GM18909 (cell line): ENCODE measurements at regions not wholly inside any gene's neighbourhood (a gene's known extent, or its start where the extent isn't known, plus 50 kb on each side); places are given as distances from the start of the nearest gene placed in this dataset.
"Not testable (repeated sequence)": the region's sequence is repeated elsewhere in the genome, so short reads cannot be mapped to it uniquely, and the experiment has no call there.

Experiments used
- ATAC-seq: cut with Tn5 transposase; IDR thresholded peaks from one replicate; pipeline ENCODE4 v1.9.1; 2021; ENCODE audit warnings: mild to moderate bottlenecking; ENCODE audit not compliant: unreplicated experiment, poor library complexity

DNA sequence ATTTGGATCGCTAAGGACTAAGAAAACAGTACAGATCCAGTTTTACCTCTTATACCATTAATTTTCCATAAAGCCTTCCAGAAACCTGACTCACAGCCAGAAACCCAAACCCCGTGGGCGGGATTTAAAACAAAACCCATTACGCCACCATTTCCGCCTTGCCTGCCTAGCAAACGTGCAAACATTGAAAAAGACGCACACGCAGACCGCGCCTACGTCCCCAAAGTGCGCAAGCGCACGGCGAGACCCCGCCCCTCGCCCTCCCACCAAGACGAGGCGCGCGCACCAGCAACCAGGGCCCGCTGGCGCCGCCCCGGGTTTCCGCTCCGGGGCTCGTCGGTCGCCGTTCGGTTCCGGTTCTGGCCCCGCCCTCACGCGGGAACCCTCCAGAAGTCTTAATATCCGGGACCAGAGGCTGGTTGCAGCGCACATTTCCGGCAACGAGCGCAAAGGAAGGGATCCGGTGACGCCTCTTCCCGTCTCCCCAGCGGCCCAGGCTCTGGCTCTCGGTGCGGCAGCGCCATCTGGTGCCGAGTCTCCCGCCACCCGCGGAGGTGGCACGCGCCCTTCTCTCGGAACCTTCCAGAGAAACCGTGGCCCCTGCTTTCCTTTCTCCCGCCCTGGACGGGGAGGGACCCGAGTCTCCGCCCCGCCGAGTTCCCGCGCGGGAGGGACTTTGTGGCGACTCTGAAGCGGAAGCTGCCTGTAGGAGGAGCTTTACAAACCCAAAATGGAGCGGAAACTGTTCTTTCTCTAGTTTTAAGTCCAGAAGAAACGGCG lies 256.9 kb upstream of the STARD13 start:
- peak; percentile 90 for ATAC-seq

DNA sequence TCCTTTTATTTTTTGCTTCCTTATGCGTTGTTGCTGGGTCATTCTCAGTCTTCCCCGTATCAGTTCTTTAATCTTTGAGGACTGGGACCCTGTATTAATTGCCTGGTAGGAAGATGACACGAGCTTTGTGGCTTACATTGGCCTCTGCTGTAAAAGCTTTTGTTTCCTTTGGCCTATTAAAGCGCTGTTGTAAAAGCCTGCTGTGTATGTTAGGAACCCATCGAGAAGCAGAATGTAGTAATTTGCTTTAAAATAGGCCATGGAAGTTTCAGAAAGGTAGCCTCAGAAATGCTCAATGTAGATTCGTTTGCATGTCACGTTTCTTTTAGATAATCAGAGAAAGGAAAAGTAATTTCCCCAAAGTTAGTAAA lies 257.5 kb upstream of the STARD13 start:
- ATAC-seq, result peak; percentile 2

DNA sequence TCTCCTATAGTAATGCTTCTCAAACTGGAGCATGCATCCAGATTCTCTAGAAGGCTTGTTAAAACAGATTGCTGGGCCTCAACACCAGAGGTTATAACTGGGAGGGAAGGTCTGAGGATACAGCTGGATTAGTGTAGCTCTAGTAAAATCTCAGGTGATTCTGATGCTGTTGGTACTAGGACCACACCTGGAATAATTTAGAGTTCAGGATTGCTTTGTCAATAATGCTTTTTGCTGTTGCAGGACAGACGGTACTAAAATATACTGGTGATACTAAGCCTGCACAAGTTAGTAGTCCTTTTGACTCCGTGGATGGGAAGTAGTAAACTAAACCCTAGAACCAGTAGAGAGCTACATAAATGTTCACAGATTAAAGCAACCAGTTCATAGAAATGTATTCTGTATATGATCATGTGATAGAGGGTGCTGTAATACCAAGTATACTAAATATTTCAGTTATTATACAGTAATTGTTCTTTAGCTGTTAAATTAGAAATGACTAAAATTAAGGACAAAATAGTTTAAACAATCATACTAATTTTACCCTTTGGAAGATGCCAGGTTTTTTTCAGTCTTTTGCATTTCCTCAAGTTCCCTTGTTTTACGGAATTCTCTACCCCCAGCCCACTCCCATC lies 258.2 kb upstream of the STARD13 start:
- ATAC-seq, result no peak

DNA sequence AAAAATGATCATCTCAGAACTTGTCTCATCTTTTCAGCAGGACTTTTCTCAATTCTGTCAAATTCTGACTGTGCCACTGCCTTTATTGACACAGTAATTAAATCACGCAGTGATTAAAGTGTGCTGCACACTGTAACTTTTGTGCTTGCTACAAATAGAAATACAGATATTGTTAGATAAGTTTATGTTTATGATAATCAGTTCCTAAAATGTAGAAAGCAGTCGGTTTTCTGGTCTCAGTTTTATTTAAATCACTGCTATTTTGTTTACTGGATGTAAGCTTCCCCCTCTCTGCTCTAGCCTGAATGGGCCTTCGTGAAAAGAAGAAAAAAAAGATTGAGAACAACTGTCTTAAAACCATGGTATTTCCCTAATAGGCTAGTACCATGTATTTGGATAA lies 258.8 kb upstream of the STARD13 start:
- no peak for ATAC-seq

DNA sequence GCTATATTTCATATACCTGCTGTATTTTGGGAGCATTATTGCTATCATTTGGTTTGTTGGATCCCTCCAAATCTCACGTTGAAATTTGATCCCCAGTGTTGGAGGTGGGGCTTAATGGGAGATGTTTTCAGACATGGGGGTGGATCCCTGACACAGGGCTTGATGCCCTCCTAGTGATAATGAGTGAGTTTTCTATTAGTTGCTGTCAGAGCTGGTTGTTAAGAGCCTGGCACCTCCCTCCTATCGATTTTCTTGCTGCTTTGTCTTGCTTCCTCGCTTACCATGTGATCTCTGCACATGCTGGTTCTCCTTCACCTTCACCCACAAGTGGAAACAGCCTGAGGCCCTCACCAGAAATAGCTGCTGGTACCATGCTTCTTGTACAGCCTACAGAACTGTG lies 259.9 kb upstream of the STARD13 start:
- no peak for ATAC-seq

DNA sequence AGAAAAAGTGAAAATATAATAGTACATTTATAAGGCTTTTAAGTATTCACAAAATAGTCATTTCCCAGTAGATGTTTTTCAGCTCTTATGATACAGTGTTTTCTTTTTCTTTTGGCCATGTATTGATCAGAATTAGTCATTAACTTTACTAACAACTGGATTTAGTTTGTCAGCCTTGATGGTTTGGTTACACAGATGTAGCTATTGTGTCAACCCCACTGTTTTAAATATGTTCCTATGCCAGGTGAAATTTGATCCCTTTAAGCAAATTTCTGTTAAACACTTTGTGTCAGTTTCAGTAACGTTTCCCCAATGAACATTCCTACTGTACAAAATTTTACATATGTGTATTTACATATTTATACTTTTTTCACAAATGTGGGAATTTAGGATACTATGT lies 261.5 kb upstream of the STARD13 start:
- no peak for ATAC-seq

DNA sequence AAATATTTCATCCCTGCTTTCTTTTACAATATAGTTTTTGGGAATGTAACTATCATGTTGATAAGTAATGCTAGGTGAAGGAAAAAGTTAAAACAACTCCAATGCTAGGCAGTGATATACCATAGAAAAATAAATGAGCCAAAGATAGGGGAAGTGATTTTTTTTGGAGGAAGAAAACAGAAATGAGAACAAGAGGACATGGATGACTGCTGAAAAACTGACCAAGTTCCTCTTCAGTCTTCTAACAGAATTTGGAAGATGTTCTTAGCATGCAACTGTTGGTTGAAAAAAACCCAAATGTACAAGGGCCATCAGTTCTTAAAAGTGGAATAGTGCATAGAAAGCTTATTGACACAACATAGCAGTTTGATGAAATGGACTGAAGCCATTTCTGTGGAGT lies 262.5 kb upstream of the STARD13 start:
- no peak for ATAC-seq

DNA sequence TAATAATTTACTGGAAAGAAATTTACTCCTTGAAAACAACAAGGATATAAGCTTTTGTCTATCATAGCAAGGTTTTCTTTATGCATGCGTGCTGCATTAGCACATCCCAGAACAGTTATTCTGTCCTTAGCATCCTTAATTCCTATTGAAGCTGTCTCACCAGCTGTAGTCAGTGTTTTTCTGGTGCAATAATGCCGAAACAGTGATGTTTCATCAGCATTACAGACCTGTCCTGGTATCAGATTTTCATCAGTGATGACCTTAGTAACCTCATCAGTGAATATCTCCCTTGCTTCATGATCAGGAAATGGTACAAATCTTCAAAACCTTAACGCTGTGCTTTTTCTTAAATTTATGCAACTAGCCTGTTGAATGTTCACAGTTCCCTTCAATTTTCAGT lies 264.7 kb upstream of the STARD13 start:
- no peak for ATAC-seq

DNA sequence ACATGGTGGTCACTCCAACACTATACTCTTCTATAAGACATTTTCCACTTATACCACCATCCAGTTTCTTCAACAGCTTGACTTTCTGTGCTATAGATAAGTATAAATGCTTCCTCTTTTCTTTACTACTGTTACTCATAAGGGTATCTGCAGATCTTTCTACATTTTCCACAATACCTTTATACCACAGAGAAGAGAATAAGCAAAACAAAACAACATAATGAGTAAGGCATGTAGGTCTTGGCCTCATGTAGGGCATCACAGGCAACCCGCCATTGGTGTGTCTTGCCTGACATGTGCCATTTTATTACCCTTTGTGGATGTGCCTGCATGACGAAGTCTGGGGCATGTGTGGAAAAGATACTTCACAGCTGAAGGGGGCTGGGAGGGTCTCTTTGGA lies 265.3 kb upstream of the STARD13 start:
- no peak for ATAC-seq

DNA sequence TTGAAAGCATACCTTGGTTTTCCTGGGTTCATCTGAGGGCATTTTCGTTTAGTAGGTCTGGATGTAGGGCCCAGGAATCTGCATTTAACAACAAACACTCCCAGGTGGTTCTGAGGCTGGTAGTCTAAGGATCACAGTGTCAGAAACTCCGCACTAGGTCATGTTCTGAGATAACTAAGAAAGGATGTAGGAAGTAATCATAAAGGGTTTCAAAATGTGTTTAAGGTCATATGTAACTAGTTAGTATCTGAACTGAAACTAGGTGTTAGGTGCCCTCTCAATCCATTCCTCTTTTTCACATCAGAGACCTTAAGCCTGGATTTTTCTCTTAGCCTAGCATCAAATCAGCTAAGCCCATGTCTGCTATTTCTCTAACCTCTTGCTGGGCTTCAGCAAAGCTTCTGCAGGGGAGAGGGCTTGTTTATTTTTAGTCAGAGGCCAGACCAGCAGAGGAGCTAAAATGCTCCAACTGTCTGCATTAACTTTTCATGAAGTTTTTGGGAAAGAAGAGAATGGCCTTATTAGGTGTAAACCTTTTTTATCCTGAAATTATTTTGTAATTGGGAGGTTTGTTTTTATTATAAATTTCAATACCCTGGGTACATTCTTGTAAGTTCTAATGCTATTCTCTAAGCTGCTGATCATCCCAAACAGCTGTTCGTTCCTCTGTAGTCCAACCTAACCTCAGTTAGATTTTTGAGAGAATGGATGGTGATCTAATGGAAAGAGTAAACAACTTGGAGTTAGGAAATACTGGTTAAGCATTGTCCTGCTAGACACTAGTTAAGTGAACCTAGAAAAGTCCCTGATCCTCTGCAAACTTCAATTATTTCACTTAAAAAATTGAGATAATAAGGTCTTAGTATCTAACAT lies 262.8 kb upstream of the RFC3 start:
- peak; percentile 88 for ATAC-seq

DNA sequence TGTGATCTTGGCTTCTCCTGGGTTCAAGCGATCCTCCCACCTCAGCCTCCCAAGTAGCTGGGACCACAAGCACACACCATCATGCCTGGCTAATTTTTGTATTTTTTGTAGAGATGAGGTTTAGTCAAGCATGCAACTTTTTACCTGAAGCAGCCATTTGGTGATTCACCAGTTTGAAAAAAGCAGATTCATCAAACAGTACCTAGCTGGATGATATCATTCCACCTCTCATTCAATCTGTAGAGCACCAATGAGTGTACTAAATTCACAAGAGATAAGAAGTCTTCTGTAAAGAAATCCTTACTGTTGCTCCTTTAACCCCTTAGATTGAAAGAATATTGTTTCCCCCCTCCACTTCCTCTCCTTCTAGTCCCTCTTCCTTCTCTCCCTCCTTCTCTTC lies 261.1 kb upstream of the RFC3 start:
- ATAC-seq, result no peak

DNA sequence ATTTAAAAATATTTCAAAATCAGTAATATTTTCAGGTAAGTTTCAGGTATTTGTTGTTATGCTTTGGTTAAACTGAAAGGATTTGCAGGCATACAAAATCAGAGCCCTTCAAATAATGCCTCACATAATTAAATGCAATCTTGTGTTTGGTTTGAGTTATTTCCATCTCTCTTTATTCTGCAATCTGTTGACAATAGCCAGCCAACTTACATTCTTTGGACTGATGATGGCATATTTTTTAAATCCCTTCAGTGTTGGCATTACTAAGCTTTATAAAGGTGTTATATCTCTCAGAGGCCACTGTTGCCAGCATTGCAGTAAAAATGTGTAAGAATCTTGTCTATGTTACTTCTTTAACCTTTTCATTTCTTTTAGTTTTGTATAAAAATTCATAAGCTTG lies 257.2 kb upstream of the RFC3 start:
- ATAC-seq, result no peak

DNA sequence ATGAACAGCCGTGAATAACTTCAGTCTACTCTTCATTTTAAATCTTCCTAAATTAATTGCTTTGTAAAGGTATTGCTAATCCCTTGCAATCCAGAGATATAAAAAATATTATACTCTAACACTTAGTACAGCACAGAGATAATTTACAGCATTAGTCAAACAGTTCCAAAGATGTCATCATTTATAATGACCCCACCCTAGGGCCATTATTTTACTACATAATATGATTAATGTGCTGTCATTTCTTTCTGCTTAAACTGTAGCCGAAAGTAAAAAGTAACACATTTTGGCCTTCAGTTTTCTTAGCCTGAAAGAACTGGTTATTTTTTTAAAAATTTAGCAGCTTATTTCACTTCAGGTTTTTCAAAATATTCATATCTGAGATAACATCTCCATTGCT lies 256.3 kb upstream of the RFC3 start:
- no peak for ATAC-seq

DNA sequence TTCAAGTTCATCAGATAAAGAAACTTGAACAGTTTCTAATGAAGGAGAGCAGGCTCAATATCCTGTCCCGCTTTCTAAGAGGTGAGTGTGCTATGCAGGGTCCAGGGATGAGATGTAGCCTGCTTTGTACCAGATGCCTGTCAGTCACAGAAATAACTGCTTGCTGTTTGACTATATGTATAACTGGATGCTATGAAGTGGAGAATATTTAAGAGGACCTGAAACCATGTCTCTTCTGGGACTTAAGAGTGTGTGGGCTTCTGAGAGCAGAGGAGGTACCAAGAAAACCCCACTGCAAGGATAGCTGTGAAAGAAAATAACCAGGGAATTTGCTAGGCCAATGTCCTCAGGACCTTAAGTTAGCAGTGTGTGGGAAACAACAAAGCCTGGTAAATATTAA lies 246.3 kb upstream of the RFC3 start:
- peak; percentile 79 for ATAC-seq

DNA sequence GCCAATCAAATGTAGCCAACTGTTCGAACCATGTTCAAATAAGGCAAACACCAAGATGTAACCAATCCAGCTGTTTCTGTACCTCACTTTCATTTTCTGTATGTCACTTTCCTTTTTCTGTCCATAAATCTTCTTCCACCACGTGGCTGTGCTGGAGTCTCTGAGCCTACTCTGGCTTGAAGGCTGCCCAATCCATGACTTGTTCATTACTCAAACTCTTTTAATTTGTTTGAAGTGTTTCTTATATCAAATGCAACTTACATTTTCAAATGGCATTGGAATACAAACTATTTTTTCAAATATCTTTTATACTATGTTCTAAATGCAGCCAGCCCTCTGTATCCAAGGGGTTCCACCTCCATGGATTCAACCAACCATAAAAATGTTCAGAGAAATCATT lies 245.6 kb upstream of the RFC3 start:
- ATAC-seq, result not testable (repeated sequence)

DNA sequence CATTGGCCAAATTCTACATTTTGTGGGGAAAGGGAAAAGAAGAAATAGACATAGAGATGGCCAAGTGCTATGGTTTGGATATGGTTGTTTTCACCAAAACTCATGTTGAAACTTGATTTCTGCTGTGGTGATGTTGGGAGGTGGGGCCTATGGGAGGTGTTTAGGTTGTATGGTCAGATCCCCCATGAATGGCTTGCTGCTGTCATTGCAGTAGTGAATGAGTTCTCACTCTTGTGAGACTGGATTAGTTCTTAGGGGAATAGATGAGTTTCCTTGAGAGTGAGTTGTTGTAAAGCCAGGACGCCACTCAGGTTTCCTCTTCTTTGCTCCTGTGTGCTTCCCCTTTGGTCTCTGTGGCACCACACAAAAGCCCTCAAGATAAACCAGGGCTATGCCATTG lies 242.6 kb upstream of the RFC3 start:
- no peak for ATAC-seq

DNA sequence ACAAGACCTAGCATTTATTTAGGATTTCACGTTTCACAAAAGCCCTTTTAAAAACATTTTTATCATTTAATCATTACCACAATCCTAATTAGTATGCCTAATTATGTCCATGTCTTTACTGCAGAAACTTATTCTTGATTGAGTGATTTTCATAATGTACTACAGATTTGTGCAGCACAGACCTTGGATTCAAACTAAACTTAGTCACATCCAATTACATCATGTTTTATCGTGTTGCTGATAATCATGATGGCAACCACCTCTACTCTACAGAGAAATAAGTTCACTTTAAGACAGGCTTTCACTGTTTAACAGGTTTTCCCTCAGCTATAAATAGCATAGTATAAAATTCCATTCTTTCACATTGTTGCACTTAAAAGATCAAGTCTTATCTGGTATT lies 240.9 kb upstream of the RFC3 start:
- no peak for ATAC-seq

DNA sequence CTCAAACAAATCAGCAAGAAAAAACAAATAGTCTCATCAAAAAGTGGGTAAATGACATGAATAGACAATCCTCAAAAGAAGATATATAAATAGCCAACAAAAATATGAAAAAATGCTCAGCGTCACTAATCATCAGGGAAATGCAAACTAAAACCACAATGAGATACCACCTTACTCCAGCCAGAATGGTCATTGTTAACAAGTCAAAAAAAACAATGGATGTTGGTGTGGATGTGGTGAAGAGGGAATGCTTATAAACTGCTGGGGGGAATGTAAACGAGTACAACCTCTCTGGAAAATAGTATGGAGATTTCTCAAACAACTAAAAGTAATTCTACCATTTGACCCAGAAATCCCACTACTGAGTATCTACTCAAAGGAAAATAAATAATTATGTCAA lies 239.2 kb upstream of the RFC3 start:
- no peak for ATAC-seq

DNA sequence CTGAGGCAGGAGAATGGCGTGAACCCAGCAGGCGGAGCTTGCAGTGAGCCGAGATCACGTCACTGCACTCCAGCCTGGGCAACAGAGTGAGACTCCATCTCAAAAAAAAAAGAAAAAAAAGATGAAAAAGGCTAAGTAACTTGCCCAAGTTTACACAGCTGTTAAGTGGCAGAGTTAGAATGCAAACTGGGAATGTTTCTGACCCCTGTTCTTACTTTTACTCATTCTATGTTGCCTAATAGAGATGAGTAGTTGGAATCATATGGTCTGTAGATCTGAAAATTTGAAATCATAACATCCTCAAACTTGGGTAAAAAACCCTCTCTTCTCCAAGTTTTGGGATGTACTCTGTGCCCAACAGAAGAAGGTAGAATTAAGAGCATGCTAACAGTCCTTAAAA lies 235.8 kb upstream of the RFC3 start:
- no peak for ATAC-seq

DNA sequence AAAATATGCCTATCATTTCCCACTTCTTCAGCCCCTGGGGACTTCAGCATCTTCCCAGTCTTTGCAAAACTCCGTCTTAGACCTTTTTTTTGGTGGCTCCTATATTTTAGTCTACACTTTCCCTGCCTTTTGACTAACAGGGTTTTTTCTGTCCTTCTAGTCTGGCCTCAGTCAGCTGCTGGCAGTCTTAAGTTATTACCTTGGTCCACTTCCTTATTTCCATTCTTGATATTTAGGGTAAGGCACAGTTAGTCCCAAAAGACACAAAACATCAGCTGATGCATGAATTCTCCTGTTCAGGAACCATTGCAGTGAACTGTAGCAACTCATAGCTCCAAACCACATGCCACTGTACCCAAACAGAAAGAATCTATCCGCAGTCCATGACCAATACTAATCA lies 234.6 kb upstream of the RFC3 start:
- ATAC-seq, result no peak

DNA sequence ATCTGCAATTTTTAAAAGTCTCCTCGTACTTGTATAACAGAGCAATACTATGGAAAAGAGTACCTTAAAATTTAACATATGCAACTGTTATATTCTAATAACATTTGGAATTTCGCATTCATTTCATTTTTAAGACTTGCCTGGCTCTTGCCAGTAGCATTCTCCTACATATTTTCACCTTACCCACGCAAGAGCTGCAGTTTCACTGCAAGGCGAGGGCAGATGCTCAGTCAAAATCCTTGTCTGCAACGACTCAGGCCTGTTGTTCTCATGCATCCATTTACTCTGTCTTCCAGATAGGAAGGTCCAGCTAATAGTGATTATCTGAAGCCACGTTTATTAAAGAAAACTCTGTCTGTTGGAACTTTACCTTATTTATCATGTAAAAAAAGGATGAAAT lies 227.0 kb upstream of the RFC3 start:
- ATAC-seq, result no peak
